LNCAP (cell line): ENCODE measurements at regions not wholly inside any gene's neighbourhood (a gene's known extent, or its start where the extent isn't known, plus 50 kb on each side); places are given as distances from the start of the nearest gene placed in this dataset.

Source experiments
- CTCF ChIP-seq: fragments of 450-650 bp; IDR thresholded peaks from 2 replicates; pipeline ENCODE4 v1.5.1; 2017; ENCODE audit warnings: mild to moderate bottlenecking

GRCh38 chr16:59400830-59401229 lies 666.7 kb upstream of the GOT2 start:
- TF ChIP-seq CTCF, result no peak

DNA sequence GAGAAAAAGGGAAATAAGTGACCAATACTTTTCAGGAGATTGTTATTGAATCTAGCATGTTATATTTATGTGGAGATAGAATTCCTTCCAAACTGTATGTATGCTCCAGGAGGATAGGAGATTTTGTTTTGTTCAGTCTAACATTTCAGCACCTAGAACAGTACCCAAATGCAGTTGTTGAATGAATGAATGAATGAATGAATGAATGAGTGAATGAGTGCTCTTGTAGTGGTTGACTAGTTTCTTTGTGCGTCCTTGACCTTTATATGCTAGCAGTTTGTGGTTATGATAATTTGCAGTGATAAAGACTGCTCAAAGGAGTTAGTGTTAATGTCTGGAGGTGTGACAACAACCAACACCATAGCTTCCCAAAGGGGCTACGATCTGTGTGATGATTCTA lies 663.5 kb upstream of the GOT2 start:
- no peak for TF ChIP-seq CTCF

- TF ChIP-seq CTCF, result no peak
Observed at GRCh38 chr16:59394526-59394925, 660.4 kb upstream of the GOT2 start.

GRCh38 chr16:59392911-59393310 lies 658.8 kb upstream of the GOT2 start:
- TF ChIP-seq CTCF, result no peak

DNA sequence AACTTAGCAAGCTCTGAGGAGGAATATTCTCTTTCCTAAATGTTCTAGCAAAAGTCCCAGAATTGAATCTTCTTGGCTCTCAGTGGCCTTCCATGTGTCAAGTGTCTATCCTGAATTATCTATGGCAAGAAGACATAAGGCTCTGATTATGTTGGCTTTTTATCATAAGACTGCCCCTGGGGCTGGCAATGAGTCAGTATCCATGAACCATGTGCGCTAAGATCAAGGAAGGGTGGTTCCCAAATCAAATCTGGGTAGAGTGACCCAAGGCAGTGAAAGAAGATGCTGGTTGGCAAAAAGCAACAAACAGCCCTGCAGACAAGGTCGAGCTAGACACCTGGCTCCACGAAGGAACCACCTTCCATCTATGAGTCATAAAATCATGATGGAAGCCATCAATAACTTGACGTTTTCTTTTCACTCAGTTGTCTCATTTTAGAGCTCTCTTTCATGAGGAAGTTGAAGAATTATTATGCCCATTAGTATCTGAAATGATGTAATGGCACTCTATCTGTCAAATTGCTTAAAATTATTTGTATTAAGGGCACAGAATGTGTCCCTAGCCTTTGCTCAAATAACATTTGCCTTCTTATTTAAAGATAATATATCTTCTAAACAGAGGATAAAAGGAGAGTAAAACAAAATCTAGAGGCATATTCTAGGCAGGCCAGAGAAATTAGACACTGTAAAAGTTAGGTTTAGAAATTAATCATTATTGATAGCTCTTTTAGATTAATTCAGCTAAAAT lies 657.7 kb upstream of the GOT2 start:
- no peak for TF ChIP-seq CTCF

DNA sequence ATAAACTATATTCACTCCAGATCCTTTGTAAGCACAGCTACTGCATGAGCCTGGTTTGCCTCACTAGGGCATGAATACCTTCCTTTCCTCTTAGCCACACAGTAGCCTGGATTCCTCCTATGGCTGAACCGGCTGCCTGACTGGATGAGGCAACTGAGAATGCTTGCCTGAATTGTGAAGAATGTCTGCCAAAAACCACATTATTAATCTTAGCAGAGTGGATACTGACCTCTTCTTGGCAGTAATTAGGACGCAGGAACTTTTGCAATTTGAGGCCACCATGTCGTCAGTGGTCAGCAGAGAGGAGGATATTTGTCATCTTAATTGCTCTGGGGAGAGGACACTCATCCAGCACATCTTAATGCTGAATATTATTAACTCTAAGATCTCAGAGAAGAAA lies 651.8 kb upstream of the GOT2 start:
- TF ChIP-seq CTCF, result no peak

DNA sequence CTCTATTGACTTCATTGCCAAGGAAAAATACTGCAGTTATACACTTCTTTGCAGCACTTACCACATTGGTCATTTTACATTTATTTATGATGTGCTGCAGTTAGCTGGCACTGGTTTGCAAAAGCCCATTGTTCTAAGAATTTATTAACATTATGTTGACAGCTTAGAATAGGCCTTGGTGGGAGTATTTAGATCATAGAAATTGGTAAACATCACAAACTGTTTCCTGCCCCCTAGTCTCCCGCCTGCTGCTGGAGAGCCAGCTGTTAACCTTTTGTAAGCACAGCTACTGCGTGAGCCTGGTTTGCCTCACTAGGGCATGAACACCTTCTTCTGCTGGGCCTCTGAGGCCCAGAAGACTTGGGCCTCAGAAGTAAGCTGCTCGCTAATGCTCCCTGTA lies 651.4 kb upstream of the GOT2 start:
- TF ChIP-seq CTCF, result no peak

DNA sequence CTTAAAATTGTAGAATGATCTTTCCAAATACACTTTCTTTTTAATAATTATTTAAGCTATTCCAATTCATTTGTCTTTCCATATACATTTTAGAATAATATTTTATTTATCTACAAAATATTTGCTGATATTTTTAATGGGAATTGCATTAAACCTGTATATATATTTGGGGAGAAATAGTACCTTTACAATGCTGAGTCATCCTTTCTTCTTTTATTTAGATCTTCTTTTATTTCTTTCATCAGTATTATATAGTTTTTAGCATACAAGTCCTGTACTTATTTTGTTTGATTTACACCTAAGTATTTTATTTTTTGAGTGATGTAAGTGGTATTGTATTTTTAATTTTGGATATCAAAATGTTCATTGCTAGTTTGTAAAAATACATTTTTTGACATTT lies 639.5 kb upstream of the GOT2 start:
- TF ChIP-seq CTCF, result no peak
